Hepatocyte (in vitro differentiated cells): ENCODE measurements at regions not wholly inside any gene's neighbourhood (a gene's known extent, or its start where the extent isn't known, plus 50 kb on each side); places are given as distances from the start of the nearest gene placed in this dataset.

Source experiments
- CTCF ChIP-seq: fragments of 200-600 bp; sonication (generic); IDR thresholded peaks from 2 replicates; pipeline ENCODE4 v1.5.1; 2016; ENCODE audit warnings: antibody characterized with exemption, mild to moderate bottlenecking; ENCODE audit not compliant: poor library complexity
- EZH2 ChIP-seq: fragments of 200-600 bp; sonication (generic); IDR thresholded peaks from 2 replicates; pipeline ENCODE4 v1.6.1; 2016; ENCODE audit warnings: antibody characterized with exemption, mild to moderate bottlenecking, borderline replicate concordance

GRCh38 chr3:177961784-177962183, 574.5 kb upstream of the KCNMB2 start:
- no peak for TF ChIP-seq CTCF
- TF ChIP-seq EZH2: no peak
